Hepatocyte (in vitro differentiated cells): ENCODE measurements at regions not wholly inside any gene's neighbourhood (a gene's known extent, or its start where the extent isn't known, plus 50 kb on each side); places are given as distances from the start of the nearest gene placed in this dataset.

ENCODE experiments used
- DNase-seq: peaks from one replicate; pipeline ENCODE4 v3.0.0-alpha.2; 2016; ENCODE audit warnings: low spot score
- H2AFZ ChIP-seq: fragments of 200-600 bp; sonication (generic); 2 replicates; pipeline ENCODE4 v1.6.0; 2016; ENCODE audit warnings: antibody characterized with exemption, mild to moderate bottlenecking
- H3K27ac ChIP-seq: fragments of 200-600 bp; sonication (generic); 2 replicates; pipeline ENCODE4 v1.5.1; 2016; ENCODE audit warnings: mild to moderate bottlenecking
- H3K27me3 ChIP-seq: fragments of 200-600 bp; sonication (generic); 2 replicates; pipeline ENCODE4 v1.6.1; 2016
- H3K36me3 ChIP-seq: fragments of 200-600 bp; sonication (generic); replicated peaks from 2 replicates; pipeline ENCODE4 v1.5.1; 2016; ENCODE audit warnings: low read depth; ENCODE audit not compliant: insufficient read depth
- H3K4me1 ChIP-seq: fragments of 200-600 bp; sonication (generic); 2 replicates; pipeline ENCODE4 v1.5.1; 2016; ENCODE audit warnings: mild to moderate bottlenecking, moderate library complexity; ENCODE audit not compliant: insufficient read depth
- H3K4me2 ChIP-seq: fragments of 200-600 bp; sonication (generic); 2 replicates; pipeline ENCODE4 v1.6.0; 2016
- H3K4me3 ChIP-seq: fragments of 200-600 bp; sonication (generic); 2 replicates; pipeline ENCODE4 v1.5.1; 2016; ENCODE audit warnings: mild to moderate bottlenecking
- H3K79me2 ChIP-seq: fragments of 200-600 bp; sonication (generic); 2 replicates; pipeline ENCODE4 v1.6.0; 2017; ENCODE audit warnings: mild to moderate bottlenecking
- H3K9me2 ChIP-seq: fragments of 200-600 bp; sonication (generic); replicated peaks from 2 replicates; pipeline ENCODE4 v1.6.0; 2017; ENCODE audit warnings: mild to moderate bottlenecking; ENCODE audit not compliant: insufficient read depth
- H3K9me3 ChIP-seq: fragments of 200-600 bp; sonication (generic); 2 replicates; pipeline ENCODE4 v1.5.1; 2016; ENCODE audit warnings: low read depth, mild to moderate bottlenecking
- H4K20me1 ChIP-seq: fragments of 200-600 bp; sonication (generic); 2 replicates; pipeline ENCODE4 v1.6.0; 2016; ENCODE audit warnings: mild to moderate bottlenecking; ENCODE audit not compliant: insufficient read depth, poor library complexity, severe bottlenecking
- CTCF ChIP-seq: fragments of 200-600 bp; sonication (generic); IDR thresholded peaks from 2 replicates; pipeline ENCODE4 v1.5.1; 2016; ENCODE audit warnings: antibody characterized with exemption, mild to moderate bottlenecking; ENCODE audit not compliant: poor library complexity
- EZH2 ChIP-seq: fragments of 200-600 bp; sonication (generic); IDR thresholded peaks from 2 replicates; pipeline ENCODE4 v1.6.1; 2016; ENCODE audit warnings: antibody characterized with exemption, mild to moderate bottlenecking, borderline replicate concordance
- EZH2phosphoT487 ChIP-seq: fragments of 200-600 bp; sonication (generic); IDR thresholded peaks from one replicate; pipeline ENCODE4 v1.6.1; 2018; ENCODE audit warnings: antibody characterized with exemption, mild to moderate bottlenecking, low read depth, moderate library complexity; ENCODE audit not compliant: unreplicated experiment, severe bottlenecking
- WGBS: methylation state at CpG from one replicate; pipeline ENCODE4 v1.1.6; 2016; ENCODE audit warnings: low lambda C conversion rate; ENCODE audit errors: missing lambda C conversion rate; 5-methylcytosine and 5-hydroxymethylcytosine counted together

DNA sequence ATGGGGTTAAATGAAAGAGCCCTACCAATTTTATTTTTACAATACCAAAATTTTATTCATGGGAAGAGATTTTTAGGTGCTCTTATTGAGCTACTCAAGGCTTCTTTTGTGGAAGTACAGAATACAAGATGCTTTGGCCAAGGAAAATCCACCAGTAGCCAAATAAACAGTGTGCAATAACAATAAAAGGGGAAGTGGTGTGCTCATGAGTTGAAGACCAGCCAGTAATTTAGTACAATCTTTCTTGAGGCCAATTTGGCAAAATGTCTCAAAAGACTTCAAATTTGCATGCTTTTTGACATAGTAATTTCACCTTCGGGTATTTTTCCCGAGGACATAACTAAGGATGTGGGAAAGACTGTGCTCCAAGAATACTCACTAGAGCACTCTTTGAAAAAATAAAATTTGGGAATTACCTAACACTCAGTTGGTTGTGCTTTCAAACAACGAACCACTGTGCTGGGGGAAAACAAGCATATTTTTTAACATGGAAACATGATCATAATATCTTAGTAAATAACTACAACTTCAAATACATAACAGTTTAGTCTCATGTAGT, 294.0 kb downstream of the DIPK2A start:
- WGBS, result 97% methylated on average over 3 of the region's 3 CpGs
- no peak overlapping the region for H3K4me2 ChIP-seq
- no peak overlapping the region for H2AFZ ChIP-seq

DNA sequence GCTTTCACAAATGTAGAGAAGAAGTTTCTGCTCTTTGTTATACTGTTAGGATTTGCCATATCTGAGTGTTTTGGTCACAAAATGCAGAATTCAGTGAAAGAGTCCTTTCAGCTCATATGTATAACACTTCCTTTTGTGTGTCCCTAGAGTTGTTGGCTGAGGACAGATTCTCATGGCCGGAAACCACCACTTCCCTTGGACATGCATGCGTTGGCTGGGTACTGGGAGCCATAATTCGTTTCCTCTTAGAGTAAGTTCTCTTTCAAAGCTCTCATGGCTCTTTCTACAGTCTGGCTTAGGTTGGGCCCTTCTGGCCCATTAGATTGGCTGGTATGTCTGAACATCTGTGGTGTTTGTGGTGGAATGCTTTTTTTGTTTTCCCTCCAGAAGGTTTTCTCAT, 298.5 kb downstream of the DIPK2A start:
- H4K20me1 ChIP-seq, result no peaks in the 10 kb centered on the region

More for the DNA sequence above, 294.0 kb downstream of the DIPK2A start:
- no peaks in the 10 kb centered on the region for H3K9me2 ChIP-seq
- no peaks in the 10 kb centered on the region for H3K36me3 ChIP-seq
- H4K20me1 ChIP-seq, result no peaks in the 10 kb centered on the region
- no peak overlapping the region for H3K4me3 ChIP-seq
- no peaks in the 10 kb centered on the region for H3K9me3 ChIP-seq
- no peak for DNase-seq
- no peaks in the 10 kb centered on the region for H3K79me2 ChIP-seq
- TF ChIP-seq EZH2phosphoT487, result no peak
- TF ChIP-seq EZH2, result no peak
- TF ChIP-seq CTCF, result no peak
- H3K27me3 ChIP-seq, result no peaks in the 10 kb centered on the region
- no peak overlapping the region for H3K27ac ChIP-seq
- H3K4me1 ChIP-seq, result no peaks in the 10 kb centered on the region

GRCh38 chr3:144272680-144273079, 301.1 kb downstream of the DIPK2A start:
- H3K4me2 ChIP-seq, result no peak overlapping the region
- no peaks in the 10 kb centered on the region for H3K9me3 ChIP-seq
- H3K27me3 ChIP-seq, result no peaks in the 10 kb centered on the region
- H4K20me1 ChIP-seq, result no peaks in the 10 kb centered on the region
- H3K36me3 ChIP-seq, result no peaks in the 10 kb centered on the region
- H3K4me1 ChIP-seq, result no peaks in the 10 kb centered on the region
- H3K4me3 ChIP-seq, result no peak overlapping the region
- no peak overlapping the region for H3K27ac ChIP-seq
- no peak overlapping the region for H2AFZ ChIP-seq
- H3K79me2 ChIP-seq, result no peaks in the 10 kb centered on the region
- no peaks in the 10 kb centered on the region for H3K9me2 ChIP-seq
- WGBS, result 77% methylated on average over 4 of the region's 4 CpGs
- TF ChIP-seq CTCF (no peak), EZH2 (no peak), EZH2phosphoT487 (no peak)
- no peak for DNase-seq

More for the DNA sequence above, 298.5 kb downstream of the DIPK2A start:
- no peaks in the 10 kb centered on the region for H3K9me3 ChIP-seq
- 98% methylated on average over 3 of the region's 3 CpGs for WGBS
- H3K27ac ChIP-seq, result no peak overlapping the region
- no peaks in the 10 kb centered on the region for H3K27me3 ChIP-seq
- DNase-seq, result no peak
- H3K4me2 ChIP-seq, result no peak overlapping the region
- no peak overlapping the region for H3K4me3 ChIP-seq
- no peak overlapping the region for H2AFZ ChIP-seq
- H3K9me2 ChIP-seq, result no peaks in the 10 kb centered on the region
- TF ChIP-seq EZH2phosphoT487 (no peak), CTCF (no peak), EZH2 (no peak)
- no peaks in the 10 kb centered on the region for H3K79me2 ChIP-seq
- H3K36me3 ChIP-seq, result no peaks in the 10 kb centered on the region
- no peaks in the 10 kb centered on the region for H3K4me1 ChIP-seq
